ENCODE measurements at regions not wholly inside any gene's neighbourhood (a gene's known extent, or its start where the extent isn't known, plus 50 kb on each side); places are given as distances from the start of the nearest gene placed in this dataset.
"Not testable (repeated sequence)": the region's sequence is repeated elsewhere in the genome, so short reads cannot be mapped to it uniquely, and the experiment has no call there.

DNA sequence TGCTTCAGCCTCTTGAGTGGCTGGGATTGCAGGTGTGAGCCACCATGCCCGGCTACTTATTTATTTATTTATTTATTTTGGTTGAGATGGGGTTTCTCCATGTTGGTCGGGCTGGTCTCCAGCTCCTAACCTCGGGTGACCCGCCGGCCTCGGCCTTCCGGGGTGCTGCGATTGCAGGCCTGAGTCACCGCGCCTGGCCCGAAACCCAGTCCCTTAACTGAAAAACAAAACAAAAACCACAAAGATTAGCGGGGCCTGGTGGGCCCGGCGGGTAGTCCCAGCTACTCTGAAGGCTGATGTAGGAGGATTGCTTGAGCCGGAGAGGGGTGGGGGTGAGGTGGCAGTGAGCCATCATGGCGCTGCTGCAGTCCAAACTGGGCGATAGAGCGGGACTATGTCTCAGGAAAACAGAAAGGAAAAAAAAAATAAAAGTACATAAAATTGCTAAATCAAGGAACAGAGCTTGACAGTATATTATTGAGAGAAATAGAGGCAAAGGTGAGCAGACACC is 75.6 kb upstream of the NIPA1 start:
- ATAC-seq; CTCF ChIA-PET; H3K4me3 Mint-ChIP-seq; H3K9me3 Mint-ChIP-seq (ENCODE audit: insufficient read depth); H3K36me3 Mint-ChIP-seq (ENCODE audit: low read depth); H3K4me1 Mint-ChIP-seq (ENCODE audit: low read depth); H3K27ac Mint-ChIP-seq; DNase-seq; POLR2A ChIA-PET: not testable (repeated sequence)
- H3K27me3 Mint-ChIP-seq (ENCODE audit: low read depth): peaks cover 23% of the 10 kb centered on the region

DNA sequence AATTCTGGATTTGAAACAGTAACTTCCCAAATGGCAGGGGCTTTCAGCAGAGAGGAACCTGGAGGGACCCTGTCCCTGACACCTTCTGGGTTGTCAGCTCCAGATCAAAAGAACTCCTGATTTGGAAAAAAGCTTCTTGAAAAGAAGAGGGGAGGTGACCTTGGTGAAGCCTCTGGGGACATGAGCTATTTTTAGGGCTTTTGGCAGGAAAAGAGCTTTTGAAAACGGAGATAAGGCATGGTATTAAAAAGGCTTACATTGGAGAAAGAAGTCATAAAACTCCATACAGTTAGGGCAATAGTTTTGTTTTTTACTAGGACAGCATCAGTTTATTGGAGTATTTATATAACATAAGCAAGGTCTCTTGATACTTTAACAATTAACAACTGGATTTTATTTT is 72.5 kb upstream of the NIPA1 start:
- H3K27ac Mint-ChIP-seq; H3K4me3 Mint-ChIP-seq; POLR2A ChIA-PET; ATAC-seq; H3K4me1 Mint-ChIP-seq (ENCODE audit: low read depth); DNase-seq; CTCF ChIA-PET; H3K36me3 Mint-ChIP-seq (ENCODE audit: low read depth); H3K9me3 Mint-ChIP-seq (ENCODE audit: insufficient read depth): not testable (repeated sequence)
- H3K27me3 Mint-ChIP-seq (ENCODE audit: low read depth): peaks cover 35% of the 10 kb centered on the region

DNA sequence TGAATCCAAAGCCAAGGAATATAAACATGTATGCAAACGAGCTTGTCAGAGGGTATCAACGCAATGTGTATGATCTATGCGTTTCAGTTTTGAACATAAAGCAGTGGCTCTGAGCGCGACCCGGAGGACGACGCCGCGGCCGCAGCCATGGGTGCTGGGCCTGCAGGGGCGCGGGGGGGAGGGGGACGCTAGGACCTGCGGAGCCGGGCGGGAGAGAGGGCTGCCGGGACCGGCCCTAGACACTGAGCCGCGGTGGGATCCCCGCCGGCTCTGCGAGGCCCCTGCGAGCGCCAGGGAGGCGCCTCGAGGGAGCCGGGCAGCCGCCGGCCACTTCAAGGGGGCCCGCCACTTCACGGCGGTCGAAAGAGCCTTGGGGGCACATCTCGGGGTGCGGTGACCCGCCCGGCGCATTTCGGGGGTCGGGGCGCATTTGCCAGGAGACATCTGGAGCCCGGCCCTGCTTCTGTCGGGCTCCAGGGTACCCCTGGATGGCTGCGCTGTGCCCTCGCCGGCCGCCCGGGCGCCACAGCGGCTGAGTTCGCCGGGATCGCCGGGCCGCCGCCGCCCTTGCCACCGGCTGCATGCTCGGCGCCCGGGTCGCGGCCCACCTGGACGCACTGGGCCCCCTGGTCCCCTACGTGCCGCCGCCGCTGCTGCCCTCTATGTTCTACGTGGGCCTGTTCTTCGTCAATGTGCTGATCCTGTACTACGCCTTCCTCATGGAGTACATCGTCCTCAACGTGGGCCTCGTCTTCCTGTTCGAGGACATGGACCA is 71.9 kb upstream of the NIPA1 start:
- H3K27ac Mint-ChIP-seq; CTCF ChIA-PET; H3K9me3 Mint-ChIP-seq (ENCODE audit: insufficient read depth); POLR2A ChIA-PET; H3K36me3 Mint-ChIP-seq (ENCODE audit: low read depth); H3K4me1 Mint-ChIP-seq (ENCODE audit: low read depth); H3K4me3 Mint-ChIP-seq; DNase-seq: not testable (repeated sequence)
- peak; percentile 76 for ATAC-seq
- peaks cover 37% of the 10 kb centered on the region for H3K27me3 Mint-ChIP-seq (ENCODE audit: low read depth)

DNA sequence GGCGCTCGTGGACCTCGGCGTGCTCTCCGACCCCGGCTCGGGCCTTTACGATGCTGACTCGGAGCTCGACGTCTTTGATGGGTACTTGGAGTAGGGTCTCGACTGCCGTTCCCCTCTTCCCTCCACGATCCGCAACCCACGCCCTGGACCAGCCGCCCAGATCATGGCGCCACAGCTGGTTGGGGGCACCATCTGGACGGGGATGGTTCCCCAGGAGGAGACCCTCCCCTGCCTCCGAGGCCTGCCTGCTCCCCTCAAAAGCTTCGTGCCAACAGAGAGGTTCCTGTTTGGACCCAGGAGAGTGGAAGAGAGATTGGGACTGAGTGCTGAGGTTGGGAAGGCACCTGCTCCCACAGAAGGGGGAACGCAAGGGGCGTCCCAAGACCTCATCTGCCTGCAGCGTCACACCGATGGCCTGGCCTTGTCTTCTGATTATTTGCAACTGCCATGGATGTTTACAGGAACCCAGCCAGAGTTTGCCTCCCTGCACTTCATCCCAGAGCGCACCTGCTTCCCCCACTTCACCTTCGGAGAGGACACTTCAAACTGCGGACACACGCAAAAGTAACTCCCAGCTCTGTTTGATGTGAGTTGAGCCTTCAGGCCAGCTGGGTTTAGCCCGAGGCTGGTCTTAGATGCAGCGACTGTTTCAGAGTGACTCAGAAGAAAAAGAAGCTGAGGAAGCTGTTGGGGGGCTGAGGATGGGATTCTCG is 71.2 kb upstream of the NIPA1 start:
- CTCF ChIA-PET; H3K4me1 Mint-ChIP-seq (ENCODE audit: low read depth); ATAC-seq; POLR2A ChIA-PET; H3K27ac Mint-ChIP-seq; DNase-seq; H3K9me3 Mint-ChIP-seq (ENCODE audit: insufficient read depth); H3K4me3 Mint-ChIP-seq; H3K36me3 Mint-ChIP-seq (ENCODE audit: low read depth): not testable (repeated sequence)
- peaks cover 38% of the 10 kb centered on the region for H3K27me3 Mint-ChIP-seq (ENCODE audit: low read depth)

DNA sequence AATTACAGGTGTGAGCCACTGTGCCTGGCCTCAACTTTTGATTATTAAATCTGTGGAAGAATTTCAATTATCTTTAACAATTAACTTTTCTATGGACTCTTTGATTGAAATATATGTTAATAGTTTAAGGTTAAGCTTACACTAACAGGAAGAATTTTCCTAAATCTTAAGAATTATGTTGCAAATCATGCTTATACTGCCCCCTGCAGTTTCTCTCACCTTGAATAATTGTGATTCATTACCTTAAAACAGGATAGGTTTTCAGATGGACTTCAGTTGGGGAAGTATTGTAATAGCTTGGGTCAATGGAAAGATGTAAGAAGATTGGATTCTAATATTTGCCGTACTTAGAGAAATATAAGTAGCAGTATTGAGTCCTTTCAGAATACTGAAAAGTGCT is 66.5 kb upstream of the NIPA1 start:
- H3K4me1 Mint-ChIP-seq (ENCODE audit: low read depth); H3K4me3 Mint-ChIP-seq; DNase-seq; POLR2A ChIA-PET; H3K36me3 Mint-ChIP-seq (ENCODE audit: low read depth); CTCF ChIA-PET; H3K9me3 Mint-ChIP-seq (ENCODE audit: insufficient read depth); ATAC-seq; H3K27ac Mint-ChIP-seq: not testable (repeated sequence)
- H3K27me3 Mint-ChIP-seq (ENCODE audit: low read depth): peaks cover 35% of the 10 kb centered on the region

DNA sequence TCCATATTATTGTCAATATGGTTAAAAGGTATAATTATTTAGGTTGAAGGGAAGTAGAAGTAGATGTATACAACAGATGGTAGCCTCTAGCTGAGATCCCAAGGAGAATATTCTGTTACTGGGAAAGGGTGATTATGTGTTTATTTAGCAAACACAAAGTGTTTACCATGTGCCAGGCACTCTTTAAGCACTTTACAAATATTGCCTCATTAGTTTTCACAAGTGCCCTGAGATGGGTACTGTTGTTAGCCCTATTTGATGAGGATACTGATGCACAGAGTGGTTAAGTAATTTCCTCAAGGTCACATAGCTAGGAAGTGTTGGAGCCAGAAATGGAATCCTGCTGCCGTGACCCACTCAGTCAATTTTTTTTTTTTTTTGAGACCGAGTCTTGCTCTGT is 60.3 kb upstream of the NIPA1 start:
- CTCF ChIA-PET; ATAC-seq; H3K4me3 Mint-ChIP-seq; H3K36me3 Mint-ChIP-seq (ENCODE audit: low read depth); H3K9me3 Mint-ChIP-seq (ENCODE audit: insufficient read depth); DNase-seq; H3K4me1 Mint-ChIP-seq (ENCODE audit: low read depth); POLR2A ChIA-PET; H3K27ac Mint-ChIP-seq: not testable (repeated sequence)
- peaks cover 22% of the 10 kb centered on the region for H3K27me3 Mint-ChIP-seq (ENCODE audit: low read depth)

DNA sequence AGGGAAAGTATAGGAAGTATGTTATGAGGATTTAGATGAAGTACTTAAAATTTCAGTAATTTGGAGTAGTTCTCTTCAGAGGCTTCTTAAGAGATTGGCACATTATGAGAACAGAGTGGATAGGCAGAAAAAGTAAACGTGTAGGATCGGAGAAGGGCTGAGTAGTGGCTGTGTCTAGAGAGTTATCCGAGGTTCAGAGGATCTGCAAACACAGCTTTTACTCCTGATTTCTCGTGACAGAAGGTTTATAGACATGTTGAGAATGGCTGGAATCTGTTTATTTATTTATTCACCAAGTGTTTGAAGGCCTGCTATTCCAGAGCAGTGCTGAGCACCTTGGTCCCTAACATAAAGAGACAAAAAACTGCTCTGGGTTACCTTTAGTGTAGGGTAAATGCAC is 51.4 kb upstream of the NIPA1 start:
- CTCF ChIA-PET; POLR2A ChIA-PET; DNase-seq; H3K36me3 Mint-ChIP-seq (ENCODE audit: low read depth); H3K4me1 Mint-ChIP-seq (ENCODE audit: low read depth); H3K9me3 Mint-ChIP-seq (ENCODE audit: insufficient read depth); H3K27ac Mint-ChIP-seq; H3K4me3 Mint-ChIP-seq; ATAC-seq: not testable (repeated sequence)
- peaks cover 19% of the 10 kb centered on the region for H3K27me3 Mint-ChIP-seq (ENCODE audit: low read depth)

DNA sequence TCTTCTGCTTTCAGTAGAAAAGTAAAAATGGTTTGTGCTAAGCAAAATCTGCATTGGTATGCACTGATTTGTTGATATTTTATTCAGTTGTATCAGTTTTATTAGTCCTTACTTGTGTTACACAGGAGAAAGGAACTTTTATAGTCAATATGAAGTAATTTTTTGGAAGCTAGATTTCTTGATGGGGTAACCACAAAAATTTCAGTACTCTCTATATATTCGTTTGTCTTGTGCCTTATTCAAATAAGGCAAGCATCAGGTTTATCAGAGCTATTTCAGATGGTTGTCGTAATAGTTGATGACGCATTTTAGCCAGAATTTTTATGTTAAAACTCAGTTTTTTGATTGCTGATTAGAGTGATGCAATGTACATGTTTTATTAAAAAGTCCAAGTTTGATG is 50.7 kb upstream of the NIPA1 start:
- POLR2A ChIA-PET: no interaction called here
- Mint-ChIP-seq H3K4me3 (no peak overlapping the region), H3K36me3 (ENCODE audit: low read depth) (no peaks in the 10 kb centered on the region), H3K4me1 (ENCODE audit: low read depth) (peaks cover 5% of the 10 kb centered on the region), H3K9me3 (ENCODE audit: insufficient read depth) (no peaks in the 10 kb centered on the region), H3K27me3 (ENCODE audit: low read depth) (peaks cover 21% of the 10 kb centered on the region), H3K27ac (no peak overlapping the region)
- ATAC-seq (no peak), DNase-seq (no peak)
- CTCF ChIA-PET: no interaction called here

DNA sequence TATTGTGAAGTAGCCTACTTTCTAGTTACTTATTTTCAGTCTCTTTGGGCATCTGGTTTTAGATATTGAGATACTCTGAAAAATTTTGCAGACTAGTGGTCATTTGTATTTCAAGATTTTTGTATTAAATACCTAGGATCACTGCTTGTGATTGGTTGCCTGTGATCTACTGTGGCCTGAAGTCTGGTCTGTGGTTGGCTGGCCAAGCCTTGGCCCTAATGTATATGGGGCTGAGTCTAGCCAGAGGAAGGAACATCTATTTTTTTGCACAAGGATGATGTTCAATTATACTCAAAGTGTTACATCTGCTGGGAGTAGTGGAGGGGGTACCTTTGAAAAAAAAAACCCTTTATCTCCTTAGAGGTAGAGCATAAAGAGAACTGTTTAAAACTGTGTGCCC is 50.2 kb upstream of the NIPA1 start:
- ATAC-seq; POLR2A ChIA-PET; H3K9me3 Mint-ChIP-seq (ENCODE audit: insufficient read depth): not testable (repeated sequence)

More for the DNA sequence above, 50.2 kb upstream of the NIPA1 start:
- H3K4me1 Mint-ChIP-seq (ENCODE audit: low read depth); DNase-seq; H3K4me3 Mint-ChIP-seq; H3K27ac Mint-ChIP-seq; CTCF ChIA-PET; H3K36me3 Mint-ChIP-seq (ENCODE audit: low read depth): not testable (repeated sequence)
- peaks cover 21% of the 10 kb centered on the region for H3K27me3 Mint-ChIP-seq (ENCODE audit: low read depth)

Data from activated CD8-positive, alpha-beta T cell treated with anti-CD3 and anti-CD28 coated beads, Interleukin-2, amount 10 ng/mL, durations not matched to agents 7 days and 5 days (primary cell).